ENCODE measurements at regions not wholly inside any gene's neighbourhood (a gene's known extent, or its start where the extent isn't known, plus 50 kb on each side); places are given as distances from the start of the nearest gene placed in this dataset.

DNA sequence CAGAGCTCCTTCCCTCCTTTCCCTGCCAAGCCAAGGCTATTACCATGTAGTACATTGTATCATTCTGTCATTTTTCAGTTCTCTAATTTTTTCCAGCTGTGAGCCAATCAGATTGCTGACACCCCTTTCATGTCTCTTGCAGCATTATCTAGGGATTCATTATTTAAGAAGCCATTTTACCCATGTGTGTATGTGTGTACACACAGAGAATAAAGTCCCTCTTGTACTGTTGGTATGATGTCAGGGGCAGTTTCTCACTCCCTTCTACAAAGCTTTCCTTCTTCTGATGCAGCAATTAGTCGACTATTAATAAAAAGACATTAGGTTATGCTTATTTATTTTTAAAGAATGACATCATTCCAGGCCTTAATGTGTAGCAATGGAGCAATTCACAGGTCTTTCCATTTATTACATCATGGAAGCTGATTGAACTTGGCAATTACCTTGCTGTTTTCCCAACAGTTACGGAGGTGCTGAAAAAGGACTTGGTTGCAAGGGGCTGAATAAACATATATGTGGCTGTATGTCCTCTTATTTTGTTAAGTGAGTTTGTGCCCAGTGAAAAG is 159.4 kb upstream of the HS3ST3A1 start:
- DNase-seq (ENCODE audit: low spot score), result no peak
- ChIA-PET POLR2A (ENCODE audit: low non-redundant PET) (no interaction called here), CTCF (no interaction called here)
- Histone ChIP-seq H3K36me3 (ENCODE audit: insufficient read depth, low read length, poor library complexity, severe bottlenecking) (no peaks in the 10 kb centered on the region), H3K4me1 (ENCODE audit: insufficient read depth, low read length, poor library complexity, severe bottlenecking) (no peaks in the 10 kb centered on the region), H3K9me3 (ENCODE audit: low read depth, low read length, poor library complexity, severe bottlenecking) (peaks cover 18% of the 10 kb centered on the region), H3K27me3 (replicated peaks; ENCODE audit: insufficient read depth, low read depth, low read length, poor library complexity) (no peaks in the 10 kb centered on the region), H3K27ac (ENCODE audit: low read depth, low read length, poor library complexity, severe bottlenecking) (no peak overlapping the region), H3K4me3 (ENCODE audit: low read depth, low read length, poor library complexity, severe bottlenecking) (no peak overlapping the region)
- intact Hi-C loops (cut with micrococcal nuclease; ENCODE audit: unreplicated experiment), result no loop called here
- no peak for TF ChIP-seq EZH2 (IDR thresholded peaks at IDR 0.05; ENCODE audit: borderline replicate concordance, low read depth, low read length, poor library complexity, severe bottlenecking)
- TF ChIP-seq, protein P1, sequence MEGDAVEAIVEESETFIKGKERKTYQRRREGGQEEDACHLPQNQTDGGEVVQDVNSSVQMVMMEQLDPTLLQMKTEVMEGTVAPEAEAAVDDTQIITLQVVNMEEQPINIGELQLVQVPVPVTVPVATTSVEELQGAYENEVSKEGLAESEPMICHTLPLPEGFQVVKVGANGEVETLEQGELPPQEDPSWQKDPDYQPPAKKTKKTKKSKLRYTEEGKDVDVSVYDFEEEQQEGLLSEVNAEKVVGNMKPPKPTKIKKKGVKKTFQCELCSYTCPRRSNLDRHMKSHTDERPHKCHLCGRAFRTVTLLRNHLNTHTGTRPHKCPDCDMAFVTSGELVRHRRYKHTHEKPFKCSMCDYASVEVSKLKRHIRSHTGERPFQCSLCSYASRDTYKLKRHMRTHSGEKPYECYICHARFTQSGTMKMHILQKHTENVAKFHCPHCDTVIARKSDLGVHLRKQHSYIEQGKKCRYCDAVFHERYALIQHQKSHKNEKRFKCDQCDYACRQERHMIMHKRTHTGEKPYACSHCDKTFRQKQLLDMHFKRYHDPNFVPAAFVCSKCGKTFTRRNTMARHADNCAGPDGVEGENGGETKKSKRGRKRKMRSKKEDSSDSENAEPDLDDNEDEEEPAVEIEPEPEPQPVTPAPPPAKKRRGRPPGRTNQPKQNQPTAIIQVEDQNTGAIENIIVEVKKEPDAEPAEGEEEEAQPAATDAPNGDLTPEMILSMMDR (conservative IDR thresholded peaks at IDR 0.05; ENCODE audit: low read depth, low read length), result no peak
- BruUV-seq (replicated peaks), result no TSS peak

DNA sequence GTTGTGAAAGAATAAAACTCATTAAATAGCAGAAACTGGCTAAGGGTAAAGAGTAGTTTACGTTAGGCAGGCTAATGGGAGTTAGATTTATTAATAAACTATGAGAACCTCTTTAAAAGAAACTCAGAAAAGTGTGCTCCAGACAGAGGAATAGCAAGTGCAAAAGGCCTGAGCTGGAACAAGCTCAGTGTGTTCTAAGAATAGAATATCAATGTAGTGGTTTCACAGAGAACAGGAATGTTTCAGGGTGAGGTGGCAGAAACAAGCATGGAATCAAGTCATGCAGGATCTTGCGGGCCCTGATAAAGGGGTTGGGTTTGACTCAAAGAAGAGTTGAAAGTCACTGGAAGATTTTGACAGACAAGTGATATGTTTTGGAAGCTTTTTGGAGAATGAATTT is 164.0 kb upstream of the HS3ST3A1 start:
- CTCF ChIA-PET, result no interaction called here
- intact Hi-C loops (cut with micrococcal nuclease; ENCODE audit: unreplicated experiment), result no loop called here
- no peak overlapping the region for H3K27ac ChIP-seq (ENCODE audit: low read depth, low read length, poor library complexity, severe bottlenecking)
- H3K4me3 ChIP-seq (ENCODE audit: low read depth, low read length, poor library complexity, severe bottlenecking), result no peak overlapping the region
- TF ChIP-seq EZH2 (IDR thresholded peaks at IDR 0.05; ENCODE audit: borderline replicate concordance, low read depth, low read length, poor library complexity, severe bottlenecking), result no peak
- H3K4me1 ChIP-seq (ENCODE audit: insufficient read depth, low read length, poor library complexity, severe bottlenecking), result no peaks in the 10 kb centered on the region
- H3K9me3 ChIP-seq (ENCODE audit: low read depth, low read length, poor library complexity, severe bottlenecking), result peaks cover 23% of the 10 kb centered on the region
- no peaks in the 10 kb centered on the region for H3K27me3 ChIP-seq (replicated peaks; ENCODE audit: insufficient read depth, low read depth, low read length, poor library complexity)
- POLR2A ChIA-PET (ENCODE audit: low non-redundant PET), result no interaction called here
- no peak for DNase-seq (ENCODE audit: low spot score)
- no peaks in the 10 kb centered on the region for H3K36me3 ChIP-seq (ENCODE audit: insufficient read depth, low read length, poor library complexity, severe bottlenecking)
- BruUV-seq (replicated peaks), result no TSS peak

DNA sequence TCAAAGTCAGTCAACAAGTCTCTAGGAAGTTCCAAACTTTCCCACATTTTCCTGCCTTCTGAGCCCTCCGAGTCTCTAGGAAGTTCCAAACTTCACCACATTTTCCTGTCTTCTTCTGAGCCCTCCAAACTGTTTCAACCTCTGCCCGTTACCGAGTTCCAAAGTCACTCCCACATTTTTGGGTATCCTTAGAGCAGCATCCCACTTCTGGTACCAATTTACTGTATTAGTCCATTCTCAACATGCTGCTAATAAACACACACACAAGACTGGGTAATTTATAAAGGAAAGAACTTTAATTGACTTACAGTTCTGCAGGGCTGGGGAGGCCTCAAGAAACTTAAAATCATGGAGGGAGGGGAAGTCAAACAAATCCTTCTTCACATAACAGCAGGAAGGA is 169.0 kb upstream of the HS3ST3A1 start:
- Histone ChIP-seq H3K4me1 (ENCODE audit: insufficient read depth, low read length, poor library complexity, severe bottlenecking) (no peaks in the 10 kb centered on the region), H3K27ac (ENCODE audit: low read depth, low read length, poor library complexity, severe bottlenecking) (no peak overlapping the region), H3K4me3 (ENCODE audit: low read depth, low read length, poor library complexity, severe bottlenecking) (no peak overlapping the region), H3K36me3 (ENCODE audit: insufficient read depth, low read length, poor library complexity, severe bottlenecking) (no peaks in the 10 kb centered on the region), H3K9me3 (ENCODE audit: low read depth, low read length, poor library complexity, severe bottlenecking) (peaks cover 29% of the 10 kb centered on the region), H3K27me3 (replicated peaks; ENCODE audit: insufficient read depth, low read depth, low read length, poor library complexity) (no peaks in the 10 kb centered on the region)
- no TSS peak for BruUV-seq (replicated peaks)
- TF ChIP-seq, protein P1 (conservative IDR thresholded peaks at IDR 0.05; ENCODE audit: low read depth, low read length), result no peak
- TF ChIP-seq EZH2 (IDR thresholded peaks at IDR 0.05; ENCODE audit: borderline replicate concordance, low read depth, low read length, poor library complexity, severe bottlenecking), result no peak
- no peak for DNase-seq (ENCODE audit: low spot score)
- intact Hi-C loops (cut with micrococcal nuclease; ENCODE audit: unreplicated experiment), result no loop called here
- ChIA-PET POLR2A (ENCODE audit: low non-redundant PET) (no interaction called here), CTCF (no interaction called here)

DNA sequence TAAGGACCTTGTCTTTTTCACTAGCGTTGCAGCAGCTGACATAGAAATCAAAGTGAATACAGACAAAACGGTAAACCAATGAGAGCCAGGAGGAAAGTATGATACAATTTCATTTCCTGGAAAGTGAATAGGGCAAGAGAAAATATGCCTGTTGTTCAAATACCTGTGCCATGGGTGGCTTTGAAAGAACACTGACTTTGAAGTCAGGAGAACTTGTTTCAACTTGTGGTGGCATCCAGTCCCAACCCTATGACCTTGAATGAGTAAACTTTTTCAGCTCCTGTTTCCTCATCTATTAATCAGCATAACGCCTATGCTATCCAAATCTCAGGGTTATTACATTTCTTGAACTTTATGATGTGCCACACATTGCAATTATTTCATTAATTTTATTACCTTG is 173.7 kb upstream of the HS3ST3A1 start:
- Histone ChIP-seq H3K4me3 (ENCODE audit: low read depth, low read length, poor library complexity, severe bottlenecking) (no peak overlapping the region), H3K27me3 (replicated peaks; ENCODE audit: insufficient read depth, low read depth, low read length, poor library complexity) (no peaks in the 10 kb centered on the region), H3K27ac (ENCODE audit: low read depth, low read length, poor library complexity, severe bottlenecking) (no peak overlapping the region), H3K4me1 (ENCODE audit: insufficient read depth, low read length, poor library complexity, severe bottlenecking) (no peaks in the 10 kb centered on the region), H3K36me3 (ENCODE audit: insufficient read depth, low read length, poor library complexity, severe bottlenecking) (no peaks in the 10 kb centered on the region), H3K9me3 (ENCODE audit: low read depth, low read length, poor library complexity, severe bottlenecking) (peaks cover 46% of the 10 kb centered on the region)
- CTCF ChIA-PET, result no interaction called here
- intact Hi-C loops (cut with micrococcal nuclease; ENCODE audit: unreplicated experiment), result no loop called here
- no TSS peak for BruUV-seq (replicated peaks)
- DNase-seq (ENCODE audit: low spot score), result no peak
- POLR2A ChIA-PET (ENCODE audit: low non-redundant PET), result no interaction called here
- TF ChIP-seq EZH2 (IDR thresholded peaks at IDR 0.05; ENCODE audit: borderline replicate concordance, low read depth, low read length, poor library complexity, severe bottlenecking), result no peak
- TF ChIP-seq, protein P1 (conservative IDR thresholded peaks at IDR 0.05; ENCODE audit: low read depth, low read length), result no peak

Data from A673 (cell line).